HG03175 (cell line): ENCODE measurements at regions not wholly inside any gene's neighbourhood (a gene's known extent, or its start where the extent isn't known, plus 50 kb on each side); places are given as distances from the start of the nearest gene placed in this dataset.

Experiments used
- ATAC-seq: cut with Tn5 transposase; IDR thresholded peaks from one replicate; pipeline ENCODE4 v1.9.1; 2021; ENCODE audit warnings: mild to moderate bottlenecking, moderate library complexity; ENCODE audit not compliant: unreplicated experiment

DNA sequence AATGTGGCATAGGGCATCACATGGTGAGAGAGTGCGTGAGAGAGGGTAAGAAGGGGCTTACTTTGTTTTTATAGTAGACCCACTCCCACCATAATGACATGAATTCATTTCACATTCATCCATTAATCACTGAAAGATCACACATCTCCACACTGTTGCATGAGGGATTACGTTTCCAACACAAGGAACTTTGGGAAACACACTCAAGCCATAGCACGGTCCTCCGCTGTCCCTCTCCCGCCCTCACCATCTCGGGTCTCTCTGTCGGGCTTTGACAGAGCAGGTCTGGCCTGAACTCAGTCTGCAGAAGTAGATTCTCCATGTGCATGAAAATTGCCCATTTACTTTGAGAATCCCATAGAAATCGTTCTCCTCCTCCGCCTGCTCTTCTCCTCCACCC, 312.2 kb downstream of the MATN1 start:
- ATAC-seq, result no peak

DNA sequence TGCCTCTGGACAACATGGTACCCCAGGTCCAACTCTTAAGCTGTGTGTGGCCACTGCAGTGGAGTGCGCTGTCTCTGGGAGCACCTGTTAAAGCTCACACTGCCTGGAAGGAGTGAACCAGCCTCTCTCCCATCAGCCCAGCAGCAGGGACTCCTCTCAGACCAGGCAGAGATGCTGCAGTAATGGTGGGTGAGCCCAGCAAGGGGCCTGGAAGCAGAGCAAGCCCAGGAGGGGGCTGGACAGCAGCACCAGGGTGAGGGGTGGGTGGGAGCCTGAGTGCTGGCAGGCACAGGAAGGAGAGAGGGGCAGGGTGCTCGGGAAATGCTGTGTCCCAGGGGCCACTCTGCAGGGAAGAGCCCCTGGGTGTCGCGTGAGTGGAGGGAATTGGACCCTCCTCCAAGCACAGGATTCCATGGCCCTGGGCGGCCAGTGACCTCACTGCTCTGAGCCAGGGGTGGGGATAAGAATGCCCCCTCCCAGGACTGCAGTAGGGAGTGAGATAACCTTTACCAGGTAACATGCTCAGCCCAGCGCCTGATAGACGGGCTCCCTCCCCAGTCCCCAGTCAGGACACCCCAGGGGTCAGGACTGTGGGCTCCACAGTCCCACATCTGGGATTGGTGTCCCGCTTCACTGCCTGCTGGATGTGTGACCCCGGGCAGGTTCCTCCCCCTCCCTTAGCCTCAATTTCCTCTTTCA, 313.1 kb downstream of the MATN1 start:
- ATAC-seq, result no peak

DNA sequence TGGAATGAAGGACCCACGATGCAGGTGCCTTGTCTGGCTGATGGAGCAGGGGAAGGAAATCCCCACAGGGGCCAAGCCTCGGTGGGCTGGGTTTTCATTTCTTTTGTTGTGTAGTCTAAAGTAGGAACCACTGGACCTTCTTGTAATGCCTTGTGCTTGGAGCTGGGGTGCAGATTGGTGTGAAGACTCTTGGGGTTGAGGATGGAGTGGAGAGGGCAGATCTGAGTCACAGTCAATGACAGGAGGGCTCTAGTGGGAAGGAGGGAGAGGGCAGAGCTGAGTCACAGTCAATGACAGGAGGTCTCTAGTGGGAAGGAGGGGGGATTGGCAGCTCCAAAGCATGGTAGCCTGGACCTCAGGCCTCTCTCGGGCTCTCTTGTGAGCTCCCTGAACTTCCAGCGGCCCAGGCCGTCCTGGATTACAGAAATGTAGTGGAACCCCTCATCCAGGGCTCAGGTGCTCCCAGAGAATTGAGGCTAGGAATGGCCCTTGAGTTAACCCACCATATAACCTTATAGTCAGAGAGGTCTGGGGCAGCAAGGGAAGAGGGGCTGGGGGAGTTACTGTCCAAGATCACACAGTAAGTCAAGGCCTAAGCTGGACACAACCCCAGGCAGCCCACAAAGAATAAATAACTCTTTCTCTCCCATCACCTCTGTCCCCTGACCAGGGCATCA, 313.8 kb downstream of the MATN1 start:
- ATAC-seq, result no peak

DNA sequence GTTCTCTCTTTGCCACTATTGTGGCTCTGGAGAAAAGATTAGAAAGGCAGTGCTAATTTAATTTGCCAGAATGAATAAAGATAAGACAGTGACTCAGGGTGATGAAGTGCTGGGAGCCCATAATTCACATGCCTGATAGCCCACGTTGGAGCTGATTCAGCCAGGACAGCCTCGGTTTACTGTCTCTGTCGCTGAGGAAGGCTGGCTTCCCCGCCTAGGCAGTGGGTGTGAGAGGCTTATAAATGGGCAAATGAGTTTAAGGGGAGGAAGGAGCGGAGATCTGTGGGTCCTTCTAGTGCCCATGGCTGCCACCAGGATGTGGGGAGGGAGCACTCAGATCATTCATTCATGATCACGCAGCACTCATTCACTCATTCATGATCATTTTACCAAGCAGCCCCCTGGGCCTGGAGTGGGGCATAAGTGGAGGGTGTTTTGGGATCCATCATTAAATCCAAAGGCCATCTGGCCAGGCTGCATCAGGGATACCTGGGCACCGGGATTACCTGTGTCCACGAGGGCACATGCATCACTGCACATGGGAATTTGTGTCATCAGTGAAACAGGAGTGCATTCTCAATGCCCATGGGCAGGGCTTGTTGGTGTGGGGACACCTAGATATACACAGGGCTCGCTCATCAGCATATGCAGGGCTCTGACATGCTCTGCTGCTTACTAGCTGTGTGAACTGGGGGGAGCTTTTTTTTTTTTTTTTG, 315.4 kb downstream of the MATN1 start:
- no peak for ATAC-seq

DNA sequence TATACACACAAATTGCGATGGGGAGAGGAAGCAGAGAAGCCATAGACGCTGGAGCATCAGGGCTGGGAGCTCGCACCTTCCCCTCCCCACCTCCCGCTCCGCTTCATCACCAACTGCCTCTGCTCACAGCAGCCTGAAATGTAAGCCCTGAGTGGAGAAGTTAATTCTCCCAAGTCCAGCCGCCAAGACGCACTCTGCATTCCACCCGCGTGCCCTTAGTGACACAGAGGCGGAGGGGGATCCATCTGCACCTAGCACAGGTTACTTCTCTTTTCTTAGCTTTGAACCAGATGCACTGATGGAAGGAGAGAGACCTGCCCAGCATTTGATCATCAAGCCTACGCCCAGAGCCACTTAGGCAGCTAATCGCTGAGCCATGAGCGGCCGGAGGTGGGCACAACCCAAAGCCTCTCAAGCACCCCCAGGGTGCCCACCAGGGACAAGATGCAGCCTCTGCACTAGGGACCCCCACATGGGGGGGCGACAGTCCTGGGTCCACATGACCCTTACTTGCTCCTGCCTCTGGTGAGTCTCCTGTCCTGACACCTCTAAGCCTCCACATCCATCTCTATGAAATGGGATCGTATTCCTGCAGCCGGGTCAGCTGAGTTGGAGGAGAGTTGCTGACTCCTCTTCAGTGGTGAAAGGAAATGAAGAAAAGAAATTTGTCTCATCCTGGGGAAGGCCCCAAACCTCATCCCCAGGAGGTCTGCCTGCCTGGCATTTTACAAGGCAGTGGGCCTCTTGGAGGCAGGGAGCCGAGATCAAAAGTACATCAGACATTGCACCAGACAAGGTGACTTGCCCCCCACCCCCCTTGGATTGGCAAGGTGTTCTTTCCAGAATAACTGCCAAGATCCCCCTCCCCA, 316.2 kb downstream of the MATN1 start:
- ATAC-seq, result no peak

DNA sequence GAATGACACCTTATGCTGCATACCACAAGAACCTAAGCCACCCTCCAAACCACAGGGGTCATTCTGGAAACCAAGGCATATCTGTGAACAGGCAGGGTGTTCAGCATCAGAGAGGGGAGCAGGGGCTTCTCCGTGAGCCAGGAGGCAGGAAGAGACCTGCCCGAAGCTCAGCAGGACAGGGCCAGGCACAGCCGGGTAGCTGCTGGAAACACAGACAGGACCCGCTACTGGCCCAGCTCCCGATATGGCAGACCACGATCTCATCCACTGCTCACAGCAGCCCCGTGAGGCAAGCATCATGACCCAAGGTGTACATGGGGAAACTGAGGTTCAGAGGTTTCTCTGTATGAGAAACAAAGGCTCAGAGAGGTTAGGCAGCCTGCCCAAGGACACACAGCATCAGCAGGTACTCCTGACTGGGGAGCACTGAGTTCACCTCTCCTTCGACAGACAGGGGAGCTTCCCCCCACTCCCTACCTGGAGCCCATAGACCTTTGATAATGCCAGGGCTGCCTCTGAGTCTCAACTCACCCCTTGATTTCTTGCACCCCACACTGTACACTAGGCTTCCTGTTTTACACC, 317.7 kb downstream of the MATN1 start:
- no peak for ATAC-seq

DNA sequence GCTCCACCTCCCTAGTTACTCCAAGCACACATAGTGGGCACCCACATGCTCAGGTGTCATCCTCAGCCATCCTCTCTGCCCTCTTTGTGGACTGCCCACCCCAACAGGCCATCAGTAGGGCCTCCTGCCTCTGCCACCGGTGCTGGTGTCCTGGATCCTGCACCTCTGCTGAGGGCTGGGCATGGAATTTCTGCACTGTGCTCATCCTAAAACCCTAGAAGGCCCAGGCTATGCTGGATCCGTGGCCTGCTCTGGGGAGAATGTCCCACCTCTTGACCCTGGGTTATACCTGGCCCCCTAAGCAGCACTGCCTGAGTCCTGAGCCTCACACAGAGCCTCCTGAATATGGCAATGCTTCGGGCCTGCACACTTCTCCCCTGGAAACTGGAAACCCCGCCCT, 318.3 kb downstream of the MATN1 start:
- ATAC-seq, result no peak

DNA sequence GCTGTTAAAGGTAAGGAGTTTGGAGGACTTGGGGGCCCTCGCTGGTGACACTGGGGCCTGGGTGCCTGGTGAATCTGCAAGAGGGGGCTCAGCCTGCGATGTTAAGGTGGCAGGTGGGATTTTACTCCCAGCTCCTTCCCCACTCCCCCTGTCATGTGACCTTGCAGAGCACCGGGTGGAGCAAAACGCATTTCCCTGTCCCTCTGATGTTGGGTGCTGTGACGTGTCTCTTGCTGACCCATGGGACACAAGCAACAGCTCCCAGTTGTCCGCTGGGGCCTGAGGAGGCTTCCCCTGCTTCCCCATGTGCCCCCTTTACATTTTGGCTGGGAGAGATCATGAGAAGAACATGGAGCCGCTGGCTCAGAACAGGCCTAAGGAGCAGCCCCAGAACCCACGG, 319.0 kb downstream of the MATN1 start:
- no peak for ATAC-seq

DNA sequence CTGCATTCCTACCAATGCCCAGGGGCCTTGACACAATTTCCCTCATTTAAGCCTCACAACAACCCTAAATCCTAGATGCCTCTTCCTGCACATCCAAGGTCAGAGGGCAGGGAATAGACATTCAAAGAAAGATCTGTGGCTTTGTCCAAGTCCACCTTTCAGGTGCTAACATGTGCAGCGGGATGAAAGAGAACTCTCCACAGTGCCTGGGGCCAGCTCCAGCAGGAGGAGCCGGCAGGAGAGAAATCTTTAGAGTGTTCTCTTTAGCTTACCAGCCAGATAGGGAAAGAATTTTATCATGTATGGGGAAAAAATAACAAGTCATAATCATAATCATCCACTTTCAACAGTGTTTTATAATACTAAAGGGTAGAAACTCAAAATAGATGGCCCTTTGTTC, 319.7 kb downstream of the MATN1 start:
- no peak for ATAC-seq

DNA sequence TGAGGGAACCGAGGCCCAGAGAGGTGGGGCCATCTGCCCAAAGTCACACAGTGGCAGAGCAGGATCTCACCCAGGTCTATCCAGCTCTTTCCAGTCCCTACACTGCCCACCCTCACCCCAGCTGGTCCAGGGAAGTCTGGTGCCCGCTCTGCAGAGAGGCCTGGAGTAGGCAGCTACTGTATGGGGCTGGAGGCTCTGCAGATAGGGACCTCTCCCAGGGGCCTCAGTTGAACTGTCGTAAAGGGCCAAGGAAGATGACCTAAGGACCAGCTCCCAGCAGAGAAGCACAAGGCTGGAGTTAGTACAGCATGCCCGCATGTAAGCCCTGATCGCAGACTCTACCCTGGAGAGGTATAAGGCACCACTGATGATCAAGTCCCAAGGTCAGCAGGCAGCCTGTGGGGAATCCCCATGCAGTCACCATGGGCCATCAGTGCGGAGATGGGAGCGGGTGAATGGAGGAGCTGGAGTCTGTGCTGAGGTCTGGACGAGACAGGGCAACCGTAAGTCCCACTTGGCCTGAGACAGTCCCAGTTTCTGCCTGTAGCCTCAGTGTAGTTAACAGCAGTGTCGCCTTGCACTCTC, 320.2 kb downstream of the MATN1 start:
- no peak for ATAC-seq

DNA sequence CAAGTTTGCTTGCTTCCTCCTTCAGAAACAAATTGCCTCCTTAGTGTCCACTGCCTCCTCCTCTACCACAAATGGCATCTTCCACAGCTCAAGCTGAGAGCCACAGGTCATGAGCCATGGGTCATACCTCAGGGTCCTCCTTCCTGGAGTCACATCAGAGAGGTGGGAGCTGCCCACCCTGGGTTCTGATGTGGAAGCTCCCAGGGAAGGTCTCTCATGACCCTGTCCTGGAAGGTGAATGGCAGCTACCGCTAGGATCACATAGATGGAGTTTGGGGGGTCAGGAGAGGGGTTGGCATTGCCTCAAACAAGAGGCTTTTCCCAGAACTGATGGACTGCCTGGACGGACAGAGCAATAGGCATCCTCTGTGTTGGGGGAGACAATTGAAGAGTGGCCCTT, 321.4 kb downstream of the MATN1 start:
- ATAC-seq, result no peak

DNA sequence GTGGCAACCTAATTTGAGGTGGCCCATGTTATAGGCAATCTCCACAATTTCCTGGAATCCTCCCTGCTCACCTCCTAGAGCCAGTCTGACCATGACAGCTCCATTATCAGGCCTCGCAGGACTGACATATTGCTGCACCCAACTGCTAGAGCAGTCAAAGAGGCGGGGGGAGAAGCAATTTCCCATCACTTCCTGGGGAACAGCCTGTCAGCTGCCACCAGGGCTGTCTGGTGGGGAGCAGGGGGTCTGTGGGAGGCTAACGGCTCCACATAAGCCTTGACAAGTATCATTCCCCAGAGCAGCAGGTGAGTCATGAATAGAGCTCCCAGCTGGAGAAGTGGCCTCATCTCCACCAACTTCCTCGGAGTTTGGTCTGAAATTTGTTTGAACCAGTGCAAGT, 322.9 kb downstream of the MATN1 start:
- ATAC-seq, result no peak

DNA sequence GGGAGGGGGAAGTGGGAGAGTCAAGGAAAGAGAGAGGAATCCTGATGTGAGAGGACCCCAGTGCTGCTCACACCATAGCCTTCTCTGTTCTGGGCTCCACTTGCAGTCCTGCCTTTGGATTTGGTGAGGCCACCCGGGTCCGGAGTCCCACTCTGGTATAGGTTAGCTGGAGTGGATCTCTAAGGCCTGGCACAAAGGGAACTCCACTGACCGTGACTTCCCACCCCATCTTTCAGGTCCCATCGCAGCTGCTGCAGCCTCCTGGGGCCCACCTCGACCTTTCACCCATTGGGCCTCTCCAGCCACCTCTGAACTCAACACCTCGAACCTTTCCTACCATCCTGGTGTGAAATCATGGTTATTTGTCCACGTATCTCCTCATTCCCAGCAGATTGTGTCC, 324.4 kb downstream of the MATN1 start:
- ATAC-seq, result no peak

DNA sequence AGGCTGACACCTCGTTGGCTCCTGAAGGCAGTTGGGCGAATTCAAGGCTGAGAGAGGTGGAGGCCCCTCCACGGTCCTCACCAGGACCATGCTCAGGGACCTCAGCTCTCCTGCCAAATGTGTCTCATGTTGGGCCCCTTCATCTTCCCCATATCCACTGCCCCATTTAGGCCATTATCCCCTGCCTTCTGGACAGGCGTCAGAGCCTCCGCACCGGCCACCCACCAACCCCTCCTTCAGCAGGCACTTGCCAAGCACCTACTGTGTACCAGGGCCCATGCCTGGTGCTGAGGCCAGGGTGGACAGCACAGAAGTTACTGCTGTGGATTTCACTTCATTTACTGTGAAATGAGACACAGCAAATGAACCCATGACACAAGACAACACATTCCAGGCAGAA, 325.8 kb downstream of the MATN1 start:
- ATAC-seq, result no peak

DNA sequence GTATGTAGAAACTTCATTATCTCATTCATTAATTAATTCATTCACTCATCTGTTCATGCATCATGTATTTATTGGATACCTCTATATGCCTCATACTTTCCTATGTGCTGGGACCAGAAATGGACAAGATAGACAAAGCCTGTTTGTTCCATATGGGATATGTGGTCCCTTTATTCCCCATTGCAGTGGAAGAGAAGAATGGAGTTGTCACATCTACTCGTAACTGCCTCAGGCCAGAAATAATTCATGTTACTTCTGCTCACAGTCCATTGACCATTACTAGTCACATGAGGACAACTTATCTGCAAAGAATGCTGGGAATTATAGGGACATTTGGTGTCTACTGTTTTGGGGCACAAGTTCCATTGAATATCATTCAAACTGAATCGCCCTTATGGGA, 327.8 kb downstream of the MATN1 start:
- no peak for ATAC-seq

DNA sequence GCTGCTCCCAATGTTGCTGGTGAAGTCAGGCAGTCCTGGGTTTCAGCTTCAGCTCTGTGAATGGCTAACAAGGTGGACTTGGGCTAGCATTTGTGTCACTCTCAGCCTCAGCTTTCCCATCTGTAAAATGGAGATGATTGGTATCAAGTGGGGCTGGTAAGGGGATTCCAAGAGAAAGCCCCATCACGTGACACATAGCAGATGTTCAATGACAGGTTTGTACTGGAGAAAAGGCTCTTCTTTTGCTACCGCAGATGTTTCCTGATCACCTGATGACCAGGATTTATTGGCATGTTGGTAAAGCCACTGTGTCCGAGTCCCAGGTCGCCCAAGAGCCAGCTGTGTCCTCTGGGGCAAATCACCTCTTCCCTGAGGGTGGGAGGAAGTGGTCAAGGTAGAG, 335.0 kb downstream of the MATN1 start:
- ATAC-seq, result no peak

DNA sequence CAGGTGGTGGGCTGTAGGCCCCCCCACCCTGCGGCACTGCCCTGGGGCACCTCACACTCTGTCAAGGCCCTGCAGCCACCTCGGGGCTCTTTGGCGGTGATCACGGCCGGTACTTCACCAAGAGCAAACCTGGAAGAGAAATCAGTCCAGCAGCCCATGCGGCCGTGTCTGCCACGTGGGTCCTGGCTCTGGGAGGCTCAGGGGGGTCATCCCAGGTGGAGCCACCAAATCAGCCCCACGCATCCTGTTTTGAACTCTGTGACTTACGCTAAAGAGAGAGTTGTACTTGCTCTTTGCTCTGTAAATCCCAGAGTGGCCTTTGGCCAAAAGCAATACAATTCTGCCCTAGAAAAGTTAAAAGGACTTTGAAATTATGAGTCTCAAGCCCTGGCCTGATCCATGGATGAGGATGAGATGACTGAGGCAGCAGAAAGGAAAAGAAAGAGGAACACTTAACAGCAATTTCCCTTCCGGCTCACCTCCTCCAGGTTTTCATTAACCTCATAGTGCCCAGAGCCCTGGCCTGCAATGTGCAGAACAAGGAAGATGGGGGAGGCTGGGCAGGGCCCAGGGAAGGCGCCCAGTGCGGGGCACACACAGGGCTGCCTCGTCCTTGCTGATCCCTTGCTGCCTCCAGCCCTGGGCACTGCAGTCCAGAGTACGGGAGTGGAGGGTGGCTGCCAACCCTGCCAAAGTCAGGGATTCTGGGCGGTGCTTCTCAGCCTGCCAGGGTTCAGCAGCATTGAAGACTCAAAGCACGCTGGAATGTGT, 337.0 kb downstream of the MATN1 start:
- ATAC-seq, result no peak

DNA sequence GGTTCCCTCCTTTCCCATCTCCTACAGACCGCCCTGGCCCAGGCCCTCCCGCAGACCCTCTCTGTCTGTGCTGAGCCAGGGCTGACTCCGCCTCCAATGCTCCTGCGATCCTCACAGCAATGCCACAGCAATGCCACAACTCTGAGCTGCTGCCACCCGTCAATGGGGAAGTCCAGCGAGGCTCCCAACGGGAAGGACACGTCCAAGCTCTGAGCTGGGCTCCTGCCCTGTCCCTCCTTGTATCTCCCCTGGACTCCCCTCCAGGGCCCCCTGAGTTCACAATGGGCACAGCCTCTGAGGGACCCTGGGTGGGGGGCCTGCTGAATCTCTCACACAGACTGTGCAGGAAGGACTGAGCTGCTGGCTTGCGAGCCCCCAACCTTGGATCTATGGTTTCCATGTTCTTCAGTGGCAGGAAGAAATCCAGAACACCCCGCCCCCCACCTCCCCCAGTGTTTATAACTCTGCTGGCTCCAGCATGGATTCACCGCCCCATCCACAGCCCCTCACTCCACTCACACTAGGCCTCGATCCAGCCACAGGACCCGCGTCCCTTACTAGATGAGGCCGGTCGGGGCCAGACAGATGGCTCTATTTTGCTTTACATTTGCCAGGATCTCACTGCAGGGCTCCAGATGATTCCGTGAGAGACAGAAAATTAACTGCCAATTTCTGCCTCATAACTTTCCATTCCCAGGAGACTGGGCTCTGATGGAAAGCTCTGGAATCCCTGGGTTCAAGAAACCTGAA, 338.0 kb downstream of the MATN1 start:
- no peak for ATAC-seq
